ENCODE measurements at regions not wholly inside any gene's neighbourhood (a gene's known extent, or its start where the extent isn't known, plus 50 kb on each side); places are given as distances from the start of the nearest gene placed in this dataset.
"Not testable (repeated sequence)": the region's sequence is repeated elsewhere in the genome, so short reads cannot be mapped to it uniquely, and the experiment has no call there.

GRCh38 chr16:86856946-86857586, 278.7 kb downstream of the FOXL1 start:
- no peak overlapping the region for H2AFZ ChIP-seq (ENCODE audit: low read length)
- DNase-seq (ENCODE audit: low read depth in 2 of 2) = no peak
- TF ChIP-seq CTCF (conservative IDR thresholded peaks at IDR 0.05 in 1 of 2, IDR thresholded peaks at IDR 0.05 in 1 of 2; ENCODE audit: low read depth in 1 of 2, low read length in 2 of 2) (no peak), EZH2 (IDR thresholded peaks at IDR 0.05; ENCODE audit: low read length, missing control alignments) (no peak)

GRCh38 chr16:86857807-86858206, 279.5 kb downstream of the FOXL1 start:
- Histone ChIP-seq H3K4me1 (ENCODE audit: control insufficient read depth, extremely low read depth, insufficient read depth, low read length) (peaks cover 2% of the 10 kb centered on the region), H3K79me2 (ENCODE audit: control insufficient read depth, insufficient read depth, low read length) (no peaks in the 10 kb centered on the region), H3K4me2 (ENCODE audit: extremely low read depth, insufficient read depth, low read length) (no peak overlapping the region), H2AFZ (ENCODE audit: low read length) (no peak overlapping the region), H4K20me1 (ENCODE audit: control insufficient read depth, extremely low read depth, insufficient read depth, low read length) (no peaks in the 10 kb centered on the region), H3K4me3 (replicated peaks in 1 of 4; ENCODE audit: control extremely low read depth in 1 of 4, insufficient read depth in 1 of 4, low read depth in 3 of 4, low read length in 4 of 4) (no peak overlapping the region), H3K27me3 (ENCODE audit: control insufficient read depth, insufficient read depth, low read length) (no peaks in the 10 kb centered on the region), H3K9ac (ENCODE audit: insufficient read depth, low read length) (no peak overlapping the region), H3K27ac (ENCODE audit: insufficient read depth, low read length) (no peak overlapping the region), H3K9me3 (ENCODE audit: control insufficient read depth, insufficient read depth, low read depth, low read length) (no peaks in the 10 kb centered on the region), H3K36me3 (ENCODE audit: control insufficient read depth, insufficient read depth, low read length) (no peaks in the 10 kb centered on the region)
- TF ChIP-seq EZH2 (IDR thresholded peaks at IDR 0.05; ENCODE audit: low read length, missing control alignments) = no peak
- no peak for TF ChIP-seq CTCF (conservative IDR thresholded peaks at IDR 0.05 in 1 of 2, IDR thresholded peaks at IDR 0.05 in 1 of 2; ENCODE audit: low read depth in 1 of 2, low read length in 2 of 2)
- no peak for DNase-seq (ENCODE audit: low read depth in 2 of 2)

More at GRCh38 chr16:86856946-86857586, 278.7 kb downstream of the FOXL1 start:
- Histone ChIP-seq H3K36me3 (ENCODE audit: control insufficient read depth, insufficient read depth, low read length) (no peaks in the 10 kb centered on the region), H3K4me3 (replicated peaks in 1 of 4; ENCODE audit: control extremely low read depth in 1 of 4, insufficient read depth in 1 of 4, low read depth in 3 of 4, low read length in 4 of 4) (no peak overlapping the region), H3K4me1 (ENCODE audit: control insufficient read depth, extremely low read depth, insufficient read depth, low read length) (peaks cover 2% of the 10 kb centered on the region), H3K9ac (ENCODE audit: insufficient read depth, low read length) (no peak overlapping the region), H3K27me3 (ENCODE audit: control insufficient read depth, insufficient read depth, low read length) (no peaks in the 10 kb centered on the region), H3K79me2 (ENCODE audit: control insufficient read depth, insufficient read depth, low read length) (no peaks in the 10 kb centered on the region), H4K20me1 (ENCODE audit: control insufficient read depth, extremely low read depth, insufficient read depth, low read length) (no peaks in the 10 kb centered on the region), H3K4me2 (ENCODE audit: extremely low read depth, insufficient read depth, low read length) (no peak overlapping the region), H3K27ac (ENCODE audit: insufficient read depth, low read length) (no peak overlapping the region), H3K9me3 (ENCODE audit: control insufficient read depth, insufficient read depth, low read depth, low read length) (no peaks in the 10 kb centered on the region)

GRCh38 chr16:86858501-86858900, 280.2 kb downstream of the FOXL1 start:
- Histone ChIP-seq H3K79me2 (ENCODE audit: control insufficient read depth, insufficient read depth, low read length) (no peaks in the 10 kb centered on the region), H3K27me3 (ENCODE audit: control insufficient read depth, insufficient read depth, low read length) (no peaks in the 10 kb centered on the region), H3K27ac (ENCODE audit: insufficient read depth, low read length) (no peak overlapping the region), H3K4me2 (ENCODE audit: extremely low read depth, insufficient read depth, low read length) (no peak overlapping the region), H3K4me3 (replicated peaks in 1 of 4; ENCODE audit: control extremely low read depth in 1 of 4, insufficient read depth in 1 of 4, low read depth in 3 of 4, low read length in 4 of 4) (no peak overlapping the region), H2AFZ (ENCODE audit: low read length) (no peak overlapping the region), H3K4me1 (ENCODE audit: control insufficient read depth, extremely low read depth, insufficient read depth, low read length) (peaks cover 2% of the 10 kb centered on the region), H3K36me3 (ENCODE audit: control insufficient read depth, insufficient read depth, low read length) (no peaks in the 10 kb centered on the region), H4K20me1 (ENCODE audit: control insufficient read depth, extremely low read depth, insufficient read depth, low read length) (no peaks in the 10 kb centered on the region), H3K9me3 (ENCODE audit: control insufficient read depth, insufficient read depth, low read depth, low read length) (no peaks in the 10 kb centered on the region), H3K9ac (ENCODE audit: insufficient read depth, low read length) (no peak overlapping the region)
- DNase-seq (ENCODE audit: low read depth in 2 of 2) = no peak
- TF ChIP-seq EZH2 (IDR thresholded peaks at IDR 0.05; ENCODE audit: low read length, missing control alignments) (no peak), CTCF (conservative IDR thresholded peaks at IDR 0.05 in 1 of 2, IDR thresholded peaks at IDR 0.05 in 1 of 2; ENCODE audit: low read depth in 1 of 2, low read length in 2 of 2) (no peak)

GRCh38 chr16:86861270-86861858, 283.0 kb downstream of the FOXL1 start:
- not testable (repeated sequence) for H3K4me2 ChIP-seq (ENCODE audit: extremely low read depth, insufficient read depth, low read length)

More at GRCh38 chr16:86861270-86861858, 283.0 kb downstream of the FOXL1 start:
- not testable (repeated sequence) for H3K36me3 ChIP-seq (ENCODE audit: control insufficient read depth, insufficient read depth, low read length); H3K9me3 ChIP-seq (ENCODE audit: control insufficient read depth, insufficient read depth, low read depth, low read length); DNase-seq (ENCODE audit: low read depth in 2 of 2); H3K9ac ChIP-seq (ENCODE audit: insufficient read depth, low read length); H2AFZ ChIP-seq (ENCODE audit: low read length); H3K4me3 ChIP-seq (replicated peaks in 1 of 4; ENCODE audit: control extremely low read depth in 1 of 4, insufficient read depth in 1 of 4, low read depth in 3 of 4, low read length in 4 of 4); H3K79me2 ChIP-seq (ENCODE audit: control insufficient read depth, insufficient read depth, low read length); H4K20me1 ChIP-seq (ENCODE audit: control insufficient read depth, extremely low read depth, insufficient read depth, low read length); H3K27me3 ChIP-seq (ENCODE audit: control insufficient read depth, insufficient read depth, low read length); H3K4me1 ChIP-seq (ENCODE audit: control insufficient read depth, extremely low read depth, insufficient read depth, low read length); H3K27ac ChIP-seq (ENCODE audit: insufficient read depth, low read length)
